GM23248 (cell line): ENCODE measurements at regions not wholly inside any gene's neighbourhood (a gene's known extent, or its start where the extent isn't known, plus 50 kb on each side); places are given as distances from the start of the nearest gene placed in this dataset.

Source experiments
- DNase-seq: peaks from one replicate; pipeline ENCODE4 v3.0.0-alpha.2; 2015
- H2AFZ ChIP-seq: fragments of 200-600 bp; sonication (generic); 2 replicates; pipeline ENCODE4 v1.6.1; 2016; ENCODE audit warnings: antibody characterized with exemption
- H3F3A ChIP-seq: fragments of 200-600 bp; sonication (generic); 2 replicates; pipeline ENCODE4 v1.6.1; 2016; ENCODE audit warnings: mild to moderate bottlenecking, antibody characterized with exemption, mixed run types; ENCODE audit not compliant: insufficient read depth
- H3K27ac ChIP-seq: fragments of 200-600 bp; sonication (generic); 2 replicates; pipeline ENCODE4 v1.5.1; 2016; ENCODE audit warnings: mild to moderate bottlenecking
- H3K27me3 ChIP-seq: fragments of 200-600 bp; sonication (generic); replicated peaks from 2 replicates; pipeline ENCODE4 v1.6.1; 2016; ENCODE audit warnings: mild to moderate bottlenecking; ENCODE audit not compliant: insufficient read depth
- H3K36me3 ChIP-seq: fragments of 200-600 bp; sonication (generic); 2 replicates; pipeline ENCODE4 v1.6.1; 2016; ENCODE audit warnings: low read depth, mild to moderate bottlenecking
- H3K4me1 ChIP-seq: fragments of 200-600 bp; sonication (generic); 2 replicates; pipeline ENCODE4 v1.6.1; 2016; ENCODE audit warnings: mild to moderate bottlenecking; ENCODE audit not compliant: insufficient read depth
- H3K4me2 ChIP-seq: fragments of 200-600 bp; sonication (generic); one replicate; pipeline ENCODE4 v1.6.1; 2016; ENCODE audit warnings: mild to moderate bottlenecking; ENCODE audit not compliant: unreplicated experiment
- H3K4me3 ChIP-seq: fragments of 200-600 bp; sonication (generic); 2 replicates; pipeline ENCODE4 v1.5.1; 2016; ENCODE audit warnings: mild to moderate bottlenecking
- H3K79me2 ChIP-seq: fragments of 200-600 bp; sonication (generic); 2 replicates; pipeline ENCODE4 v1.6.1; 2016; ENCODE audit warnings: mild to moderate bottlenecking; ENCODE audit not compliant: insufficient read depth
- H3K9ac ChIP-seq: fragments of 200-600 bp; sonication (generic); 2 replicates; pipeline ENCODE4 v1.6.1; 2016; ENCODE audit warnings: mild to moderate bottlenecking
- H3K9me2 ChIP-seq: fragments of 200-600 bp; sonication (generic); 2 replicates; pipeline ENCODE4 v1.6.1; 2016; ENCODE audit warnings: mixed run types, mild to moderate bottlenecking, moderate library complexity; ENCODE audit not compliant: insufficient read depth
- H3K9me3 ChIP-seq: fragments of 200-600 bp; sonication (generic); one replicate; pipeline ENCODE4 v1.6.1; 2017; ENCODE audit warnings: low read depth
- H4K20me1 ChIP-seq: fragments of 200-600 bp; sonication (generic); 2 replicates; pipeline ENCODE4 v1.6.0; 2016; ENCODE audit not compliant: insufficient read depth
- EZH2 ChIP-seq: fragments of 200-600 bp; sonication (generic); IDR thresholded peaks from 2 replicates; pipeline ENCODE4 v1.6.1; 2018; ENCODE audit warnings: antibody characterized with exemption, mild to moderate bottlenecking; ENCODE audit not compliant: insufficient read depth, poor library complexity, severe bottlenecking
- EZH2phosphoT487 ChIP-seq: fragments of 200-600 bp; sonication (generic); IDR thresholded peaks from 2 replicates; pipeline ENCODE4 v1.6.1; 2018; ENCODE audit warnings: antibody characterized with exemption, moderate library complexity, mild to moderate bottlenecking, low read depth; ENCODE audit not compliant: insufficient read depth
- WGBS, 2 experiments: methylation state at CpG; one replicate each; pipeline ENCODE4 v1.1.6; 2015 to 2017; ENCODE audit warnings: low lambda C conversion rate in 2 of 2, low coverage in 1 of 2; ENCODE audit errors: missing lambda C conversion rate in 2 of 2; 5-methylcytosine and 5-hydroxymethylcytosine counted together
- in situ Hi-C: fragments of 300-500 bp; cut with MboI; formaldehyde crosslinking; loops from 2 replicates; pipeline ENCODE4 v1.15.0; 2020

GRCh38 chr2:12421046-12421445 lies 295.7 kb upstream of the TRIB2 start:
- TF ChIP-seq EZH2phosphoT487 (no peak), EZH2 (no peak)
- Histone ChIP-seq H3K27ac (no peak overlapping the region), H3K79me2 (no peaks in the 10 kb centered on the region), H3K4me3 (no peak overlapping the region), H3K4me1 (peaks cover 11% of the 10 kb centered on the region), H4K20me1 (no peaks in the 10 kb centered on the region), H3K9ac (no peak overlapping the region), H3K4me2 (no peak overlapping the region), H3F3A (no peaks in the 10 kb centered on the region), H3K9me3 (no peaks in the 10 kb centered on the region), H3K27me3 (no peaks in the 10 kb centered on the region), H3K36me3 (no peaks in the 10 kb centered on the region), H2AFZ (no peak overlapping the region), H3K9me2 (no peaks in the 10 kb centered on the region)
- WGBS, 2 experiments, result 20 to 28% methylated on average over 3 of the region's 3 CpGs
- DNase-seq, result no peak
- in situ Hi-C loops, result loop anchor here (10.0 kb wide), 1 partner anchor 294 kb away; the partner anchor contains the start of gene TRIB2

GRCh38 chr2:12424219-12424618 lies 292.5 kb upstream of the TRIB2 start:
- DNase-seq, result peak; percentile 55
- WGBS, 2 experiments, result 30 to 40% methylated on average over 2 of the region's 2 CpGs
- in situ Hi-C loops, result loop anchor here (10.0 kb wide), 1 partner anchor 291 kb away; the partner anchor contains the start of gene TRIB2

GRCh38 chr2:12424809-12425208 lies 291.9 kb upstream of the TRIB2 start:
- Histone ChIP-seq H3F3A (peaks cover under 1% of the 10 kb centered on the region; the same call in 1 of the 2 replicates), H3K4me1 (peaks cover 12% of the 10 kb centered on the region), H3K27me3 (no peaks in the 10 kb centered on the region), H2AFZ (no peak overlapping the region), H3K36me3 (no peaks in the 10 kb centered on the region), H3K4me2 (no peak overlapping the region), H3K4me3 (no peak overlapping the region), H3K9me2 (no peaks in the 10 kb centered on the region), H3K9me3 (no peaks in the 10 kb centered on the region), H4K20me1 (no peaks in the 10 kb centered on the region), H3K9ac (no peak overlapping the region), H3K27ac (no peak overlapping the region), H3K79me2 (no peaks in the 10 kb centered on the region)
- in situ Hi-C loops, result loop anchor here (10.0 kb wide), 1 partner anchor 290 kb away; the partner anchor contains the start of gene TRIB2
- no peak for DNase-seq
- TF ChIP-seq EZH2, result no peak
- no peak for TF ChIP-seq EZH2phosphoT487
- WGBS, 2 experiments, result 74 to 80% methylated on average over 3 of the region's 3 CpGs

More at GRCh38 chr2:12424219-12424618, 292.5 kb upstream of the TRIB2 start:
- Histone ChIP-seq H3K36me3 (no peaks in the 10 kb centered on the region), H3K9ac (no peak overlapping the region), H2AFZ (no peak overlapping the region), H3K4me2 (no peak overlapping the region), H3K9me2 (no peaks in the 10 kb centered on the region), H3K27me3 (no peaks in the 10 kb centered on the region), H4K20me1 (no peaks in the 10 kb centered on the region), H3K4me1 (peaks cover 7% of the 10 kb centered on the region; the same call in 1 of the 2 replicates), H3F3A (no peaks in the 10 kb centered on the region), H3K9me3 (no peaks in the 10 kb centered on the region), H3K27ac (no peak overlapping the region), H3K4me3 (no peak overlapping the region), H3K79me2 (no peaks in the 10 kb centered on the region)
- no peak for TF ChIP-seq EZH2phosphoT487
- no peak for TF ChIP-seq EZH2

GRCh38 chr2:12428324-12428723 lies 288.4 kb upstream of the TRIB2 start:
- in situ Hi-C loops, result loop anchor here (10.0 kb wide), 1 partner anchor 286 kb away; the partner anchor contains the start of gene TRIB2
- Histone ChIP-seq H3K27me3 (no peaks in the 10 kb centered on the region), H3K36me3 (no peaks in the 10 kb centered on the region), H3K9me3 (no peaks in the 10 kb centered on the region), H2AFZ (no peak overlapping the region), H3K4me1 (peaks cover 30% of the 10 kb centered on the region), H3K4me3 (no peak overlapping the region), H3K4me2 (no peak overlapping the region), H4K20me1 (no peaks in the 10 kb centered on the region), H3K9ac (no peak overlapping the region), H3K9me2 (no peaks in the 10 kb centered on the region), H3F3A (peaks cover 9% of the 10 kb centered on the region), H3K27ac (no peak overlapping the region), H3K79me2 (no peaks in the 10 kb centered on the region)
- 77 to 88% methylated on average over 4 to 5 of the region's 5 CpGs for WGBS, 2 experiments
- TF ChIP-seq EZH2phosphoT487, result no peak
- no peak for DNase-seq

GRCh38 chr2:12428786-12429185 lies 287.9 kb upstream of the TRIB2 start:
- Histone ChIP-seq H3K4me3 (no peak overlapping the region), H3K79me2 (no peaks in the 10 kb centered on the region), H3F3A (peaks cover 9% of the 10 kb centered on the region), H4K20me1 (no peaks in the 10 kb centered on the region), H3K4me2 (no peak overlapping the region), H2AFZ (no peak overlapping the region), H3K27ac (no peak overlapping the region), H3K27me3 (no peaks in the 10 kb centered on the region), H3K36me3 (no peaks in the 10 kb centered on the region), H3K4me1 (peaks cover 32% of the 10 kb centered on the region), H3K9me2 (no peaks in the 10 kb centered on the region), H3K9ac (no peak overlapping the region), H3K9me3 (no peaks in the 10 kb centered on the region)
- 56 to 62% methylated on average over 1 of the region's 1 CpG for WGBS, 2 experiments
- DNase-seq, result no peak
- in situ Hi-C loops, result loop anchor here (10.0 kb wide), 1 partner anchor 286 kb away; the partner anchor contains the start of gene TRIB2
- TF ChIP-seq EZH2, result no peak
- TF ChIP-seq EZH2phosphoT487, result no peak
